ENCODE measurements at regions not wholly inside any gene's neighbourhood (a gene's known extent, or its start where the extent isn't known, plus 50 kb on each side); places are given as distances from the start of the nearest gene placed in this dataset.

GRCh38 chr6:87785229-87785862 lies 83.3 kb upstream of the AKIRIN2 start:
- DNase-seq = no peak
- H3K4me3 ChIP-seq = no peak overlapping the region
- 81 to 96% (median 83%) methylated on average over 2 of the region's 2 CpGs for WGBS, 5 donors
- no peaks in the 10 kb centered on the region for H3K27me3 ChIP-seq (replicated peaks in 1 of 7)
- TF ChIP-seq POLR2AphosphoS5 (IDR thresholded peaks at IDR 0.05) (no peak), POLR2A (IDR thresholded peaks at IDR 0.05) (no peak)
- TF ChIP-seq, protein P1, sequence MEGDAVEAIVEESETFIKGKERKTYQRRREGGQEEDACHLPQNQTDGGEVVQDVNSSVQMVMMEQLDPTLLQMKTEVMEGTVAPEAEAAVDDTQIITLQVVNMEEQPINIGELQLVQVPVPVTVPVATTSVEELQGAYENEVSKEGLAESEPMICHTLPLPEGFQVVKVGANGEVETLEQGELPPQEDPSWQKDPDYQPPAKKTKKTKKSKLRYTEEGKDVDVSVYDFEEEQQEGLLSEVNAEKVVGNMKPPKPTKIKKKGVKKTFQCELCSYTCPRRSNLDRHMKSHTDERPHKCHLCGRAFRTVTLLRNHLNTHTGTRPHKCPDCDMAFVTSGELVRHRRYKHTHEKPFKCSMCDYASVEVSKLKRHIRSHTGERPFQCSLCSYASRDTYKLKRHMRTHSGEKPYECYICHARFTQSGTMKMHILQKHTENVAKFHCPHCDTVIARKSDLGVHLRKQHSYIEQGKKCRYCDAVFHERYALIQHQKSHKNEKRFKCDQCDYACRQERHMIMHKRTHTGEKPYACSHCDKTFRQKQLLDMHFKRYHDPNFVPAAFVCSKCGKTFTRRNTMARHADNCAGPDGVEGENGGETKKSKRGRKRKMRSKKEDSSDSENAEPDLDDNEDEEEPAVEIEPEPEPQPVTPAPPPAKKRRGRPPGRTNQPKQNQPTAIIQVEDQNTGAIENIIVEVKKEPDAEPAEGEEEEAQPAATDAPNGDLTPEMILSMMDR (IDR thresholded peaks at IDR 0.05 in 8 of 11, conservative IDR thresholded peaks at IDR 0.05 in 3 of 11) = no peak
- intact Hi-C loops (cut with DNase I; ENCODE audit: low total_unique reads) = no loop called here
- H3K9me3 ChIP-seq = no peaks in the 10 kb centered on the region
- H3K27ac ChIP-seq = no peak overlapping the region
- H3K4me1 ChIP-seq = peaks cover 0 to 21% (median 14%) of the 10 kb centered on the region in 6 donors
- H3K36me3 ChIP-seq = no peaks in the 10 kb centered on the region

- no peaks in the 10 kb centered on the region for H3K27me3 ChIP-seq (replicated peaks in 1 of 7)
- no peak for TF ChIP-seq POLR2A (IDR thresholded peaks at IDR 0.05)
- TF ChIP-seq, protein P1 (IDR thresholded peaks at IDR 0.05 in 8 of 11, conservative IDR thresholded peaks at IDR 0.05 in 3 of 11) = no peak
- no peak for TF ChIP-seq POLR2AphosphoS5 (IDR thresholded peaks at IDR 0.05)
- H3K36me3 ChIP-seq = no peaks in the 10 kb centered on the region
- no peak for DNase-seq
- intact Hi-C loops (cut with DNase I; ENCODE audit: low total_unique reads) = no loop called here
- H3K4me3 ChIP-seq = no peak overlapping the region
- H3K4me1 ChIP-seq = peaks cover 0 to 15% (median 9%) of the 10 kb centered on the region in 6 donors
- no peaks in the 10 kb centered on the region for H3K9me3 ChIP-seq
- WGBS, 5 donors = 72 to 95% (median 90%) methylated on average over 2 of the region's 2 CpGs
- no peak overlapping the region for H3K27ac ChIP-seq
Measured at GRCh38 chr6:87784690-87785089, 82.7 kb upstream of the AKIRIN2 start.

GRCh38 chr6:87784051-87784450 lies 82.0 kb upstream of the AKIRIN2 start:
- Histone ChIP-seq H3K4me3 (no peak overlapping the region), H3K36me3 (no peaks in the 10 kb centered on the region), H3K27me3 (replicated peaks in 1 of 7) (no peaks in the 10 kb centered on the region), H3K27ac (no peak overlapping the region), H3K4me1 (peaks cover 0 to 8% (median 3%) of the 10 kb centered on the region in 6 donors), H3K9me3 (no peaks in the 10 kb centered on the region)
- DNase-seq = no peak
- intact Hi-C loops (cut with DNase I; ENCODE audit: low total_unique reads) = no loop called here
- TF ChIP-seq POLR2AphosphoS5 (IDR thresholded peaks at IDR 0.05) (no peak), POLR2A (IDR thresholded peaks at IDR 0.05) (no peak)
- TF ChIP-seq, protein P1 (IDR thresholded peaks at IDR 0.05 in 8 of 11, conservative IDR thresholded peaks at IDR 0.05 in 3 of 11) = no peak

GRCh38 chr6:87779542-87779941 lies 77.5 kb upstream of the AKIRIN2 start:
- TF ChIP-seq POLR2A (IDR thresholded peaks at IDR 0.05) = no peak
- TF ChIP-seq, protein P1 (IDR thresholded peaks at IDR 0.05 in 8 of 11, conservative IDR thresholded peaks at IDR 0.05 in 3 of 11) = no peak
- TF ChIP-seq POLR2AphosphoS5 (IDR thresholded peaks at IDR 0.05) = no peak
- Histone ChIP-seq H3K4me1 (no peaks in the 10 kb centered on the region), H3K27ac (no peak overlapping the region), H3K4me3 (no peak overlapping the region), H3K27me3 (replicated peaks in 1 of 7) (no peaks in the 10 kb centered on the region), H3K36me3 (no peaks in the 10 kb centered on the region), H3K9me3 (no peaks in the 10 kb centered on the region)
- DNase-seq = no peak
- WGBS, 5 donors = 86 to 95% (median 93%) methylated on average over 2 of the region's 2 CpGs
- intact Hi-C loops (cut with DNase I; ENCODE audit: low total_unique reads) = no loop called here
